Calu3 (cell line): ENCODE measurements at regions not wholly inside any gene's neighbourhood (a gene's known extent, or its start where the extent isn't known, plus 50 kb on each side); places are given as distances from the start of the nearest gene placed in this dataset.

ENCODE experiments used
- BruUV-seq: library from RNA; stranded (reverse); fragments of 400-500 nt; replicated peaks from 2 replicates; lab custom pipeline; 2021; lab: Mats Ljungman, UMichigan
- CTCF ChIA-PET: fragments of 300-600 bp; sonication (Branson Sonifier 250); formaldehyde crosslinking; loops from one replicate; lab custom pipeline; 2022; ENCODE audit warnings: antibody characterized with exemption; lab: Charles Lee
- DNase-seq: peaks from one replicate; pipeline ENCODE4 v3.0.0; 2022
- H3K27ac Mint-ChIP-seq: one replicate; pipeline ENCODE4 v1.8.0; 2022; ENCODE audit warnings: mixed read lengths; ENCODE audit not compliant: unreplicated experiment
- H3K27me3 Mint-ChIP-seq: one replicate; pipeline ENCODE4 v1.8.0; 2022; ENCODE audit warnings: mixed read lengths; ENCODE audit not compliant: unreplicated experiment
- H3K36me3 Mint-ChIP-seq: one replicate; pipeline ENCODE4 v1.8.0; 2022; ENCODE audit warnings: mild to moderate bottlenecking, moderate library complexity, mixed read lengths; ENCODE audit not compliant: insufficient read depth, unreplicated experiment
- H3K4me1 Mint-ChIP-seq: one replicate; pipeline ENCODE4 v1.8.0; 2022; ENCODE audit warnings: mild to moderate bottlenecking, low read depth, mixed read lengths; ENCODE audit not compliant: unreplicated experiment
- H3K4me3 Mint-ChIP-seq: one replicate; pipeline ENCODE4 v1.8.0; 2022; ENCODE audit warnings: mild to moderate bottlenecking, low read depth, moderate library complexity, mixed read lengths; ENCODE audit not compliant: unreplicated experiment
- H3K9me3 Mint-ChIP-seq: one replicate; pipeline ENCODE4 v1.8.0; 2022; ENCODE audit warnings: low read depth, mixed read lengths; ENCODE audit not compliant: unreplicated experiment
- CTCF ChIP-seq: fragments of 200-600 bp; IDR thresholded peaks from one replicate; pipeline ENCODE4 v1.8.0; 2022; ENCODE audit warnings: antibody characterized with exemption; ENCODE audit not compliant: unreplicated experiment
- intact Hi-C: fragments of 100-400 bp; cut with micrococcal nuclease; formaldehyde crosslinking; loops from one replicate; pipeline ENCODE4 v1.10.0; 2022; ENCODE audit not compliant: unreplicated experiment

- Mint-ChIP-seq H3K27me3 (no peaks in the 10 kb centered on the region), H3K4me3 (no peak overlapping the region), H3K36me3 (no peaks in the 10 kb centered on the region), H3K27ac (no peak overlapping the region), H3K4me1 (peaks cover 39% of the 10 kb centered on the region), H3K9me3 (peaks cover 2% of the 10 kb centered on the region)
- BruUV-seq: no TSS peak
- CTCF ChIA-PET: interaction anchor here (1.5 kb wide), 1 partner anchor 9 kb away, joined by 5 read pairs; no protein-coding TSS in a partner anchor
- DNase-seq: peak; percentile 18
- intact Hi-C loops: no loop called here
- no peak for TF ChIP-seq CTCF
These were observed 77.6 kb upstream of the FUT8 start for GRCh38 chr14:65334765-65335410.

- no peak overlapping the region for H3K27ac Mint-ChIP-seq
- intact Hi-C loops: no loop called here
- TF ChIP-seq CTCF: no peak
- CTCF ChIA-PET: interaction anchor here (0.5 to 1.5 kb wide), 2 partner anchors 9 to 20 kb away, joined by 4 to 5 read pairs; no protein-coding TSS in a partner anchor
- no peaks in the 10 kb centered on the region for H3K27me3 Mint-ChIP-seq
- H3K9me3 Mint-ChIP-seq: peaks cover 2% of the 10 kb centered on the region
- H3K4me1 Mint-ChIP-seq: peaks cover 39% of the 10 kb centered on the region
- H3K4me3 Mint-ChIP-seq: no peak overlapping the region
- no TSS peak for BruUV-seq
- DNase-seq: no peak
- no peaks in the 10 kb centered on the region for H3K36me3 Mint-ChIP-seq
These were observed 77.1 kb upstream of the FUT8 start for GRCh38 chr14:65335411-65335947.

GRCh38 chr14:65336191-65336591 is 76.3 kb upstream of the FUT8 start:
- no peaks in the 10 kb centered on the region for H3K36me3 Mint-ChIP-seq
- no peak overlapping the region for H3K27ac Mint-ChIP-seq
- DNase-seq: no peak
- no peaks in the 10 kb centered on the region for H3K27me3 Mint-ChIP-seq
- peaks cover 39% of the 10 kb centered on the region for H3K4me1 Mint-ChIP-seq
- H3K4me3 Mint-ChIP-seq: no peak overlapping the region
- TF ChIP-seq CTCF: no peak
- no TSS peak for BruUV-seq
- intact Hi-C loops: no loop called here
- H3K9me3 Mint-ChIP-seq: peaks cover 2% of the 10 kb centered on the region
- CTCF ChIA-PET: no interaction called here

- DNase-seq: no peak
- Mint-ChIP-seq H3K4me1 (peaks cover 24% of the 10 kb centered on the region), H3K36me3 (no peaks in the 10 kb centered on the region), H3K4me3 (no peak overlapping the region), H3K27ac (no peak overlapping the region), H3K27me3 (no peaks in the 10 kb centered on the region), H3K9me3 (peaks cover 2% of the 10 kb centered on the region)
- CTCF ChIA-PET: no interaction called here
- TF ChIP-seq CTCF: no peak
- no TSS peak for BruUV-seq
- intact Hi-C loops: no loop called here
These were observed 72.7 kb upstream of the FUT8 start for GRCh38 chr14:65339866-65340265.
